BE2C (cell line): ENCODE measurements at regions not wholly inside any gene's neighbourhood (a gene's known extent, or its start where the extent isn't known, plus 50 kb on each side); places are given as distances from the start of the nearest gene placed in this dataset.

ENCODE experiments used
- DNase-seq: peaks from one replicate; pipeline ENCODE4 v3.0.0-alpha.2; 2020
- H3K27me3 ChIP-seq: fragments of 250-450 bp; sonication (Bioruptor Pico); 2 replicates; pipeline ENCODE4 v1.5.1; 2020; ENCODE audit warnings: mild to moderate bottlenecking
- H3K36me3 ChIP-seq: fragments of 250-450 bp; sonication (Bioruptor Pico); 2 replicates; pipeline ENCODE4 v1.5.1; 2020; ENCODE audit warnings: mild to moderate bottlenecking
- H3K4me1 ChIP-seq: fragments of 250-450 bp; sonication (Bioruptor Pico); 2 replicates; pipeline ENCODE4 v1.5.1; 2020
- H3K4me3 ChIP-seq: 2 replicates; pipeline ENCODE4 v1.5.1; 2011; ENCODE audit warnings: low read depth, low read length
- H3K9me3 ChIP-seq: fragments of 250-450 bp; sonication (Bioruptor Pico); 2 replicates; pipeline ENCODE4 v1.5.1; 2020
- TF ChIP-seq, protein P1 (sequence below): IDR thresholded peaks from 2 replicates; pipeline ENCODE4 v1.5.1; 2012; ENCODE audit warnings: mild to moderate bottlenecking, low read depth, low read length

DNA sequence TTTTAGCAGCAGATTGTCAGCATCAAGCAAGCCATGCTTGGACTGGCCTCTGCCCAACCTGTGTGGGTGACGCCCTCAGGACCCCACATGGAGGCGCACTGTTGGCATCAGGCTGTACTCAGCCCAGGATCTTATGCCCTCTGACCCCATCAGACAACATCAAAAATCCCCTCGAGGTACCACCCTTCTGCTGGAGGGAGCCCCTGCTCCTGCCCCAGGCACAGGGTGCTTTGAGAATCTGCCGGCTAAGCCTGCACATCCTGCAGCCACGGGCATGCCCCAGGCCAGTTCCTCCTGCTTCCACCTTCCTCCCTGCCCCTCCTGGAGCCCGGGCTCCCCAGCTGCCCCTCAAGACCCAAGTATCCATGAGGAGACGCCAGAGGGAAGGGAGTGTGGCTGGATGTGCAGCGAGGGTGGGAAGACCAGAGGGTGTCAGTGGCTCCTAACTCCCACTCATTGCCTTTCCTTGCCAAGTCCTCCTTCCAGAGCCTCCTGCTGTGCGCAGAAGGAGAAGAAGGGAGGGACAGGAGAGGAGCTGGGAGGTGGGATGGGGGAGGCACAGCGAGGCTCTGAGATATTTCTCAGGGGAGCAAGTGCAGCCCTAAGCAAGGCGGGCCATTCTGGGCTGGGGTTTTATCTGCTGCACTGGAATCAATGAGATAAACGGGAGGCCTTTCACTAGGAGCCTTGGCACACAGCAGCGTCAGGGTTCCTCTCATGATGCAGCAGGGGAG is 77.4 kb upstream of the CST7 start:
- H3K36me3 ChIP-seq: no peaks in the 10 kb centered on the region
- no peaks in the 10 kb centered on the region for H3K27me3 ChIP-seq
- H3K4me1 ChIP-seq: peaks cover 25% of the 10 kb centered on the region
- no peak for DNase-seq
- H3K4me3 ChIP-seq: no peak overlapping the region
- TF ChIP-seq, protein P1, sequence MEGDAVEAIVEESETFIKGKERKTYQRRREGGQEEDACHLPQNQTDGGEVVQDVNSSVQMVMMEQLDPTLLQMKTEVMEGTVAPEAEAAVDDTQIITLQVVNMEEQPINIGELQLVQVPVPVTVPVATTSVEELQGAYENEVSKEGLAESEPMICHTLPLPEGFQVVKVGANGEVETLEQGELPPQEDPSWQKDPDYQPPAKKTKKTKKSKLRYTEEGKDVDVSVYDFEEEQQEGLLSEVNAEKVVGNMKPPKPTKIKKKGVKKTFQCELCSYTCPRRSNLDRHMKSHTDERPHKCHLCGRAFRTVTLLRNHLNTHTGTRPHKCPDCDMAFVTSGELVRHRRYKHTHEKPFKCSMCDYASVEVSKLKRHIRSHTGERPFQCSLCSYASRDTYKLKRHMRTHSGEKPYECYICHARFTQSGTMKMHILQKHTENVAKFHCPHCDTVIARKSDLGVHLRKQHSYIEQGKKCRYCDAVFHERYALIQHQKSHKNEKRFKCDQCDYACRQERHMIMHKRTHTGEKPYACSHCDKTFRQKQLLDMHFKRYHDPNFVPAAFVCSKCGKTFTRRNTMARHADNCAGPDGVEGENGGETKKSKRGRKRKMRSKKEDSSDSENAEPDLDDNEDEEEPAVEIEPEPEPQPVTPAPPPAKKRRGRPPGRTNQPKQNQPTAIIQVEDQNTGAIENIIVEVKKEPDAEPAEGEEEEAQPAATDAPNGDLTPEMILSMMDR: no peak
- no peaks in the 10 kb centered on the region for H3K9me3 ChIP-seq

DNA sequence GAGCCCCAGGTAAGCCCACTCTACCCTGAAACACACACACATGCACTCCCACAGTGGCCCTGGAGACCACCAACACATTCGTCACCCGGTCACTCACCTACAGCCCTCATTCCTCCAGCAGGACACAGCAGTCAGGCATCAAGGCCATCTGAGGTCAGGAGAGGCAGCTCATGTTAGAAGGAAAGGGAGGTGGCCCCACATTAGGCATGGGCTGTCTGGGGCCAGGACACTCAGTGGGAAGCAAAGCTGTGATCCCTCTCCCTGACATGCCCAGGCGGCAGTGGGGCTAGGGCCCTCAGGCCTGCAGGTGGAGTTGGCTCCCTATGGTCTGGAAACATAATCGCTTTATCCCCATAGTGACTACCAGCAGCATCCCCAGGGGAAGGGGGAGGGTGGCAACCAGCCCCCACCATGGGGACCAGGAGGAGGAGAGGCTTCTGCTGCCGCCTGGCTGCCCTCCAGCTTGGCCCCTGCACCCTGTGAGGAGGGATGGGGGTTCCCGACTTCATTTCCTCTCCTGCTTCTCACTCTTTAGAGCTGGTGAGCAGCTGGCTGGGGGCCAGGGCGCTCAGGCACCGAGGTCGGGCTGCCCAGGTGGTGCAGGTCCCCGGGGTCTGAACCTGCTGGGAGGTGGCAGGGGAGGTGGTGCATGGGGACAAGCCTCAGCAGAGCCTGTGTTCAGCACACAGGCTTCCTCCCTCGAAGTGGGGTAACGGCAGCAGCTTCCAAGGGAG is 76.6 kb upstream of the CST7 start:
- Histone ChIP-seq H3K27me3 (no peaks in the 10 kb centered on the region), H3K4me3 (peak overlapping the region; percentile 23; the same call in 1 of the 2 replicates), H3K4me1 (peaks cover 25% of the 10 kb centered on the region), H3K36me3 (no peaks in the 10 kb centered on the region), H3K9me3 (no peaks in the 10 kb centered on the region)
- TF ChIP-seq, protein P1: peak; percentile 30; the same call in 1 of the 2 replicates
- DNase-seq: peak; percentile 84

DNA sequence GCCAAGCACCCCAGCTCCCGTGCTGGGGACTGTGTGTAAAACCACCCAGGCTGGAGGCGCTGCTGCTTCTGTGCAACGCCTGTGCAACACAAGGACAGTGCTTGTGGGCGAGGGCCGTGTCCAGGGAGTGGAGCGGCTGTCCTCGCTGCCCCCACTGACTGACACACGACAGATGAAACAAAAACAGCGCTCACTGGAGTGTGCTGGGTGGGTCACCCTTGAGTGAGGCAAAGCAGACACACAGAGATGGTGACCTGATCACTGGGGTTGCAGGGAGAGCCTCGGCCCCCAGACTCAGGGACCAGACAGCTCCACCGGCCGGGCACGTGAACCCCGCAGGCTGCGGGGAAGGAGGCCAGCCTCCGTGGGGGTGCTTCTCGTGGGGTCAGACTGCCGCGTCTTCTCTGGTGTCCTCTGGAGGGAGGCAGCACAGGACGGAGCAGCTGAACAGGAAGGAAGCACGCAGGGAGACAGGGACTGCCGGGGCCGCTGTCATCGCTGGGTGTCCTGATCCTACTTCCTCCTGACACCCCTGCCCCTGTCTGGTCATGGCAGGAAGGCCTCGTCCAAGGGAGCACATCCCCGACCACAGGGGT is 75.9 kb upstream of the CST7 start:
- H3K4me1 ChIP-seq: peaks cover 25% of the 10 kb centered on the region
- TF ChIP-seq, protein P1: no peak
- H3K4me3 ChIP-seq: no peak overlapping the region; the same call in 1 of the 2 replicates
- peak; percentile 33 for DNase-seq
- H3K36me3 ChIP-seq: no peaks in the 10 kb centered on the region
- no peaks in the 10 kb centered on the region for H3K27me3 ChIP-seq
- no peaks in the 10 kb centered on the region for H3K9me3 ChIP-seq

DNA sequence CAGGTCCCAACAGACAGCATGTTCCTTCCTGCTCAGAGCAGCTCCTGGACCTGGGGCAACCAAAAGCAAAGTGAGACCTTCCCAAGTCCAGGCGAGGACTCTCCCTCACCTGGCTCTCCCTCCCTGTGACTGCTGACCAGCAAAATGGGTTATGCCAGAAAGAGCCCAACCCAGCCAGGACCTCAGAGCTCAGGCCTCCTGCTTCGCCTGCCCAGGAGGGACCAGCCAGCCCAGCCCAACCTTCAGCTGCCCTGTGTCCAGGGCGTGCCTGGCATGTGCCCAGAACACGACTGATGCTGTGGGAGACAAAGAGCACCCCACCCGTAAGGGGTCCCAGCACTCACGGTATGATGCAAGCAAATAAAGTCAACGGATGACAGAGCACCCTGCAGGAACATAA is 74.0 kb upstream of the CST7 start:
- Histone ChIP-seq H3K4me1 (peaks cover 25% of the 10 kb centered on the region), H3K36me3 (no peaks in the 10 kb centered on the region), H3K4me3 (no peak overlapping the region), H3K27me3 (no peaks in the 10 kb centered on the region), H3K9me3 (no peaks in the 10 kb centered on the region)
- no peak for DNase-seq
- TF ChIP-seq, protein P1: no peak

DNA sequence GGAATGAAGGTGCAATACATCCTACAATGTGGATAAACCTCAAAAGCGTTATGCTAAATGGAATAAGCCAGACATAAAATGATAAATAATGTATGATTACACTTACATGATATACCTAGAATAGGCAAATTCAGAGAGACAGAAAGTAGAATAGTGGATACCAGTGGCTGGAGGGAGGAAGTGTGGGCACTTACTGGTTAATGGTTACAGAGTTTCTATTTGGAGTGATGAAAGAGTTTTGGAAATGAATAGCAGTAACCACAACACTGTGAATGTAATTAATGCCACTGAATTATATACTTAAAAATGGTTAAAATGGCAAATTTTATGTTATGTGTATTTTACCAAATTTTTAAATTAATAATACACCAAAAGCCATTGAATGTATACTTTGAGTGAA is 71.4 kb upstream of the CST7 start:
- H3K4me3 ChIP-seq: no peak overlapping the region
- TF ChIP-seq, protein P1: no peak
- H3K36me3 ChIP-seq: no peaks in the 10 kb centered on the region
- H3K4me1 ChIP-seq: peaks cover 7% of the 10 kb centered on the region
- 0 out of 2 replicates have a peak, but pooled peaks cover 2% of the 10 kb centered on the region for H3K27me3 ChIP-seq
- DNase-seq: no peak
- no peaks in the 10 kb centered on the region for H3K9me3 ChIP-seq

DNA sequence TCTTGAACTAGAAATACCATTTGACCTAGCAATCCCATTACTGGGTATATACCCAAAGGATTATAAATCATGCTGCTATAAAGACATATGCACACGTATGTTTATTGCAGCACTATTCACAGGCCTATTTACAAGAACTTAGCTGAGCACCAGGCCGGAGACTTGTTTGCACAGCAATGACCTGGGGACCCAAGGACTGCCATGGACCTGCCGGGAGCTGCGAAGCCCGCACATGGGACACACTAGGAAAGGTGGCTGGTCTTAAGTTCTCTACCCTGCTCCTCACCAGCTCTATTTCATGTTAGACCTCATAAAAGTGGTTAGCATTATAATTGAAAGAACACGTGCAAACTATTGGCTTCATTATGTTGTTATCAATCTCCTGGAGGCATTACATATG is 70.4 kb upstream of the CST7 start:
- Histone ChIP-seq H3K4me1 (no peaks in the 10 kb centered on the region), H3K4me3 (no peak overlapping the region), H3K9me3 (no peaks in the 10 kb centered on the region), H3K27me3 (0 out of 2 replicates have a peak, but pooled peaks cover 4% of the 10 kb centered on the region), H3K36me3 (no peaks in the 10 kb centered on the region)
- no peak for DNase-seq
- TF ChIP-seq, protein P1: no peak
